WTC11 (cell line): ENCODE measurements at regions not wholly inside any gene's neighbourhood (a gene's known extent, or its start where the extent isn't known, plus 50 kb on each side); places are given as distances from the start of the nearest gene placed in this dataset.

ENCODE experiments used
- ATAC-seq: fragments of 200-7000 bp; cut with Tn5 transposase; 2 replicates; pipeline ENCODE4 v1.10.0; 2021; ENCODE audit warnings: mild to moderate bottlenecking, moderate library complexity
- CTCF ChIA-PET: fragments of 300-600 bp; sonication (Branson Sonifier 250); formaldehyde crosslinking; loops from one replicate; lab custom pipeline; 2021; ENCODE audit warnings: antibody characterized with exemption; lab: Charles Lee
- POLR2A ChIA-PET: fragments of 350-600 bp; sonication (Branson Sonifier 250); formaldehyde crosslinking; loops from one replicate; lab custom pipeline; 2021; ENCODE audit warnings: antibody characterized with exemption; lab: Charles Lee
- DNase-seq: peaks from one replicate; pipeline ENCODE4 v3.0.0; 2021; ENCODE audit warnings: low spot score
- H3K27ac Mint-ChIP-seq: 2 replicates; pipeline ENCODE4 v1.8.0; 2021; ENCODE audit warnings: mixed read lengths
- H3K27me3 Mint-ChIP-seq: 2 replicates; pipeline ENCODE4 v1.8.0; 2021; ENCODE audit warnings: low read depth, mild to moderate bottlenecking, moderate library complexity, mixed read lengths
- H3K36me3 Mint-ChIP-seq: 2 replicates; pipeline ENCODE4 v1.8.0; 2021; ENCODE audit warnings: mixed read lengths
- H3K4me1 Mint-ChIP-seq: 2 replicates; pipeline ENCODE4 v1.8.0; 2022; ENCODE audit warnings: mixed read lengths
- H3K4me3 Mint-ChIP-seq: 2 replicates; pipeline ENCODE4 v1.8.0; 2021; ENCODE audit warnings: mild to moderate bottlenecking, moderate library complexity, mixed read lengths
- H3K9me3 Mint-ChIP-seq: 2 replicates; pipeline ENCODE4 v1.8.0; 2021; ENCODE audit warnings: mixed read lengths
- CREM ChIP-seq: sonication (generic); formaldehyde crosslinking; IDR thresholded peaks from 2 replicates; pipeline ENCODE4 v1.8.1; 2022; ENCODE audit warnings: mild to moderate bottlenecking, missing genetic modification reagents, moderate library complexity
- FOXK1 ChIP-seq: sonication (generic); formaldehyde crosslinking; IDR thresholded peaks from 2 replicates; pipeline ENCODE4 v1.8.0; 2022; ENCODE audit warnings: mild to moderate bottlenecking, moderate library complexity, missing genetic modification reagents
- FOXP1 ChIP-seq: sonication (generic); formaldehyde crosslinking; IDR thresholded peaks from 2 replicates; pipeline ENCODE4 v1.8.0; 2022; ENCODE audit warnings: missing genetic modification reagents, mild to moderate bottlenecking, moderate library complexity, borderline replicate concordance
- GABPB1 ChIP-seq: sonication (generic); formaldehyde crosslinking; IDR thresholded peaks from 2 replicates; pipeline ENCODE4 v1.8.1; 2023; ENCODE audit warnings: mild to moderate bottlenecking, missing genetic modification reagents
- MYBL2 ChIP-seq: sonication (generic); formaldehyde crosslinking; IDR thresholded peaks from 2 replicates; pipeline ENCODE4 v1.8.1; 2023; ENCODE audit warnings: mild to moderate bottlenecking, moderate library complexity, missing genetic modification reagents
- NFYB ChIP-seq: sonication (generic); formaldehyde crosslinking; conservative IDR thresholded peaks from 2 replicates; pipeline ENCODE4 v1.8.0; 2022; ENCODE audit warnings: low read depth, missing genetic modification reagents
- NR3C1 ChIP-seq: sonication (generic); formaldehyde crosslinking; conservative IDR thresholded peaks from 2 replicates; pipeline ENCODE4 v1.8.1; 2023; ENCODE audit warnings: low read depth, mild to moderate bottlenecking, missing genetic modification reagents
- SMAD4 ChIP-seq: sonication (generic); formaldehyde crosslinking; IDR thresholded peaks from 2 replicates; pipeline ENCODE4 v1.8.0; 2022; ENCODE audit warnings: mild to moderate bottlenecking, missing genetic modification reagents
- SOX15 ChIP-seq: fragments of 250-450 bp; sonication (Bioruptor Pico); IDR thresholded peaks from 2 replicates; pipeline ENCODE4 v1.9.0; 2021; ENCODE audit warnings: mild to moderate bottlenecking
- ZNF263 ChIP-seq: sonication (generic); formaldehyde crosslinking; IDR thresholded peaks from 2 replicates; pipeline ENCODE4 v1.8.1; 2022; ENCODE audit warnings: low read depth, mild to moderate bottlenecking, moderate library complexity, missing genetic modification reagents
- ZNF396 ChIP-seq: fragments of 250-450 bp; sonication (Bioruptor Pico); IDR thresholded peaks from 2 replicates; pipeline ENCODE4 v1.8.0; 2021; ENCODE audit warnings: mild to moderate bottlenecking, moderate library complexity, borderline replicate concordance
- TF ChIP-seq, protein P1 (sequence below): fragments of 250-450 bp; sonication (Bioruptor Pico); IDR thresholded peaks from 2 replicates; pipeline ENCODE4 v1.9.0; 2021; ENCODE audit warnings: mild to moderate bottlenecking
- TF ChIP-seq, protein P2 (sequence below): sonication (generic); formaldehyde crosslinking; IDR thresholded peaks from 2 replicates; pipeline ENCODE4 v1.8.0; 2022; ENCODE audit warnings: mild to moderate bottlenecking, missing genetic modification reagents
- TF ChIP-seq, protein P3 (sequence below): sonication (generic); formaldehyde crosslinking; IDR thresholded peaks from 2 replicates; pipeline ENCODE4 v1.8.1; 2022; ENCODE audit warnings: low read depth, mild to moderate bottlenecking, moderate library complexity, missing genetic modification reagents, borderline replicate concordance
- TF ChIP-seq, protein P4 (sequence below): sonication (generic); formaldehyde crosslinking; IDR thresholded peaks from 2 replicates; pipeline ENCODE4 v1.8.1; 2023; ENCODE audit warnings: mild to moderate bottlenecking, missing genetic modification reagents
- TF ChIP-seq, protein P5 (sequence below): fragments of 250-450 bp; sonication (Bioruptor Pico); conservative IDR thresholded peaks from 2 replicates; pipeline ENCODE4 v1.9.0; 2021; ENCODE audit warnings: mild to moderate bottlenecking
- TF ChIP-seq, protein P6 (sequence below): fragments of 250-450 bp; sonication (Bioruptor Pico); IDR thresholded peaks from 2 replicates; pipeline ENCODE4 v1.9.0; 2021; ENCODE audit warnings: moderate library complexity, mild to moderate bottlenecking, inconsistent platforms, borderline replicate concordance
- TF ChIP-seq, protein P7 (sequence below): sonication (generic); formaldehyde crosslinking; IDR thresholded peaks from 2 replicates; pipeline ENCODE4 v1.8.1; 2022; ENCODE audit warnings: low read depth, missing genetic modification reagents, borderline replicate concordance
- TF ChIP-seq, protein P8 (sequence below): fragments of 250-450 bp; sonication (Bioruptor Pico); IDR thresholded peaks from 2 replicates; pipeline ENCODE4 v1.9.0; 2021; ENCODE audit warnings: mild to moderate bottlenecking, borderline replicate concordance

DNA sequence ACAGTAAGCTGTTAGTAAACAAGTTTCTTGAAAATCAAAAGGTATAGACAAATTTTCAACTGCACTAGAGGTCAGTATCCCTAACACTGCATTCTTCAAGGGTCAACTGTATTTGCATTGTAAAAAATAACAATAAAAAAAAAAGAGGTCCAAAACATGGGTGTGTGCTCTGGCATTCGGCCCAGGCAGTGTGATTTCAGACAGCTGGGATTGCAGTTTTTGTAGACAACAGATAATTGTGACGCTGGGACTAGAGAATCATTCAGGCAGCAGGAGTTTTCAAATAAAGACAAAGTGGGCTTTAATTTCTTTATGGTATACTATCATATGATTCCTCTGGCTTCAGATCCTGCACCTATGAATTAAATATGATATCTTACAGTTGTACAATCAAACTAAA, 543.2 kb upstream of the SEMA3D start:
- H3K4me1 Mint-ChIP-seq = no peaks in the 10 kb centered on the region
- no peak for ATAC-seq
- peaks cover 3% of the 10 kb centered on the region; the same call in 1 of the 2 replicates for H3K27me3 Mint-ChIP-seq
- ChIA-PET CTCF (no interaction called here), POLR2A (no interaction called here)
- no peak for DNase-seq
- H3K9me3 Mint-ChIP-seq = peaks cover 34% of the 10 kb centered on the region
- no peak for TF ChIP-seq GABPB1
- no peak for TF ChIP-seq SOX15 (CRISPR knock-in tag)
- no peak for TF ChIP-seq NR3C1 (CRISPR knock-in tag)
- no peak for TF ChIP-seq CREM (CRISPR knock-in tag)
- TF ChIP-seq, protein P1, sequence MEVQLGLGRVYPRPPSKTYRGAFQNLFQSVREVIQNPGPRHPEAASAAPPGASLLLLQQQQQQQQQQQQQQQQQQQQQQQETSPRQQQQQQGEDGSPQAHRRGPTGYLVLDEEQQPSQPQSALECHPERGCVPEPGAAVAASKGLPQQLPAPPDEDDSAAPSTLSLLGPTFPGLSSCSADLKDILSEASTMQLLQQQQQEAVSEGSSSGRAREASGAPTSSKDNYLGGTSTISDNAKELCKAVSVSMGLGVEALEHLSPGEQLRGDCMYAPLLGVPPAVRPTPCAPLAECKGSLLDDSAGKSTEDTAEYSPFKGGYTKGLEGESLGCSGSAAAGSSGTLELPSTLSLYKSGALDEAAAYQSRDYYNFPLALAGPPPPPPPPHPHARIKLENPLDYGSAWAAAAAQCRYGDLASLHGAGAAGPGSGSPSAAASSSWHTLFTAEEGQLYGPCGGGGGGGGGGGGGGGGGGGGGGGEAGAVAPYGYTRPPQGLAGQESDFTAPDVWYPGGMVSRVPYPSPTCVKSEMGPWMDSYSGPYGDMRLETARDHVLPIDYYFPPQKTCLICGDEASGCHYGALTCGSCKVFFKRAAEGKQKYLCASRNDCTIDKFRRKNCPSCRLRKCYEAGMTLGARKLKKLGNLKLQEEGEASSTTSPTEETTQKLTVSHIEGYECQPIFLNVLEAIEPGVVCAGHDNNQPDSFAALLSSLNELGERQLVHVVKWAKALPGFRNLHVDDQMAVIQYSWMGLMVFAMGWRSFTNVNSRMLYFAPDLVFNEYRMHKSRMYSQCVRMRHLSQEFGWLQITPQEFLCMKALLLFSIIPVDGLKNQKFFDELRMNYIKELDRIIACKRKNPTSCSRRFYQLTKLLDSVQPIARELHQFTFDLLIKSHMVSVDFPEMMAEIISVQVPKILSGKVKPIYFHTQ (CRISPR knock-in tag) = no peak
- TF ChIP-seq, protein P2, sequence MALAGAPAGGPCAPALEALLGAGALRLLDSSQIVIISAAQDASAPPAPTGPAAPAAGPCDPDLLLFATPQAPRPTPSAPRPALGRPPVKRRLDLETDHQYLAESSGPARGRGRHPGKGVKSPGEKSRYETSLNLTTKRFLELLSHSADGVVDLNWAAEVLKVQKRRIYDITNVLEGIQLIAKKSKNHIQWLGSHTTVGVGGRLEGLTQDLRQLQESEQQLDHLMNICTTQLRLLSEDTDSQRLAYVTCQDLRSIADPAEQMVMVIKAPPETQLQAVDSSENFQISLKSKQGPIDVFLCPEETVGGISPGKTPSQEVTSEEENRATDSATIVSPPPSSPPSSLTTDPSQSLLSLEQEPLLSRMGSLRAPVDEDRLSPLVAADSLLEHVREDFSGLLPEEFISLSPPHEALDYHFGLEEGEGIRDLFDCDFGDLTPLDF (CRISPR knock-in tag) = no peak
- no peak for TF ChIP-seq FOXP1 (CRISPR knock-in tag)
- no peak for TF ChIP-seq MYBL2 (CRISPR knock-in tag)
- no peak overlapping the region for H3K27ac Mint-ChIP-seq
- peaks cover 13% of the 10 kb centered on the region for H3K36me3 Mint-ChIP-seq
- no peak overlapping the region for H3K4me3 Mint-ChIP-seq

DNA sequence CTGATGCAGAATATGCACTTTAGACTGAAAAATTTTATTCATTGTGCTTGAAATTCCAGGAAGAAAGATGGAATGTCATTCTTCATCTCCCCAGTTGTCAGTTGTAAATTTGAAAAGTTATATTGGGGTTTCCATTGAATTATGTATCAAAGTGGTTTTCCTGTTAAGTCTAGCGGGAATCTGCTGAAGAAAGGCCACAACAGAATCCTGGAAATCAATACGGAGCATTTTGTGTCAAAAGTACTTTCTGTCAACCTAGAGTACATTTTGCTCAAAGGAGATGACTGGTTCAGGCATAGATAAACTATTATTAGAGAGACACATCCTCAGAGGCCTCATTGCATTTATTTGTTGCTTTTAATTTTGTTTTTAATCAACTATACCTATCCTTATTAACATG, 538.2 kb upstream of the SEMA3D start:
- DNase-seq (no peak), ATAC-seq (no peak)
- POLR2A ChIA-PET = no interaction called here
- CTCF ChIA-PET = no interaction called here
- H3K27me3 Mint-ChIP-seq = no peaks in the 10 kb centered on the region
- 0 out of 2 replicates have a peak, but pooled peaks cover 3% of the 10 kb centered on the region for H3K4me1 Mint-ChIP-seq
- H3K36me3 Mint-ChIP-seq = no peaks in the 10 kb centered on the region
- no peak overlapping the region for H3K4me3 Mint-ChIP-seq
- H3K27ac Mint-ChIP-seq = no peak overlapping the region
- H3K9me3 Mint-ChIP-seq = 0 out of 2 replicates have a peak, but pooled peaks cover 6% of the 10 kb centered on the region
- TF ChIP-seq ZNF263 (CRISPR knock-in tag) = no peak
- TF ChIP-seq, protein P3, sequence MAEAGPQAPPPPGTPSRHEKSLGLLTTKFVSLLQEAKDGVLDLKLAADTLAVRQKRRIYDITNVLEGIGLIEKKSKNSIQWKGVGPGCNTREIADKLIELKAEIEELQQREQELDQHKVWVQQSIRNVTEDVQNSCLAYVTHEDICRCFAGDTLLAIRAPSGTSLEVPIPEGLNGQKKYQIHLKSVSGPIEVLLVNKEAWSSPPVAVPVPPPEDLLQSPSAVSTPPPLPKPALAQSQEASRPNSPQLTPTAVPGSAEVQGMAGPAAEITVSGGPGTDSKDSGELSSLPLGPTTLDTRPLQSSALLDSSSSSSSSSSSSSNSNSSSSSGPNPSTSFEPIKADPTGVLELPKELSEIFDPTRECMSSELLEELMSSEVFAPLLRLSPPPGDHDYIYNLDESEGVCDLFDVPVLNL (CRISPR knock-in tag) = no peak
- TF ChIP-seq, protein P4, sequence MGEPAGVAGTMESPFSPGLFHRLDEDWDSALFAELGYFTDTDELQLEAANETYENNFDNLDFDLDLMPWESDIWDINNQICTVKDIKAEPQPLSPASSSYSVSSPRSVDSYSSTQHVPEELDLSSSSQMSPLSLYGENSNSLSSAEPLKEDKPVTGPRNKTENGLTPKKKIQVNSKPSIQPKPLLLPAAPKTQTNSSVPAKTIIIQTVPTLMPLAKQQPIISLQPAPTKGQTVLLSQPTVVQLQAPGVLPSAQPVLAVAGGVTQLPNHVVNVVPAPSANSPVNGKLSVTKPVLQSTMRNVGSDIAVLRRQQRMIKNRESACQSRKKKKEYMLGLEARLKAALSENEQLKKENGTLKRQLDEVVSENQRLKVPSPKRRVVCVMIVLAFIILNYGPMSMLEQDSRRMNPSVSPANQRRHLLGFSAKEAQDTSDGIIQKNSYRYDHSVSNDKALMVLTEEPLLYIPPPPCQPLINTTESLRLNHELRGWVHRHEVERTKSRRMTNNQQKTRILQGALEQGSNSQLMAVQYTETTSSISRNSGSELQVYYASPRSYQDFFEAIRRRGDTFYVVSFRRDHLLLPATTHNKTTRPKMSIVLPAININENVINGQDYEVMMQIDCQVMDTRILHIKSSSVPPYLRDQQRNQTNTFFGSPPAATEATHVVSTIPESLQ (CRISPR knock-in tag) = no peak
- TF ChIP-seq, protein P5, sequence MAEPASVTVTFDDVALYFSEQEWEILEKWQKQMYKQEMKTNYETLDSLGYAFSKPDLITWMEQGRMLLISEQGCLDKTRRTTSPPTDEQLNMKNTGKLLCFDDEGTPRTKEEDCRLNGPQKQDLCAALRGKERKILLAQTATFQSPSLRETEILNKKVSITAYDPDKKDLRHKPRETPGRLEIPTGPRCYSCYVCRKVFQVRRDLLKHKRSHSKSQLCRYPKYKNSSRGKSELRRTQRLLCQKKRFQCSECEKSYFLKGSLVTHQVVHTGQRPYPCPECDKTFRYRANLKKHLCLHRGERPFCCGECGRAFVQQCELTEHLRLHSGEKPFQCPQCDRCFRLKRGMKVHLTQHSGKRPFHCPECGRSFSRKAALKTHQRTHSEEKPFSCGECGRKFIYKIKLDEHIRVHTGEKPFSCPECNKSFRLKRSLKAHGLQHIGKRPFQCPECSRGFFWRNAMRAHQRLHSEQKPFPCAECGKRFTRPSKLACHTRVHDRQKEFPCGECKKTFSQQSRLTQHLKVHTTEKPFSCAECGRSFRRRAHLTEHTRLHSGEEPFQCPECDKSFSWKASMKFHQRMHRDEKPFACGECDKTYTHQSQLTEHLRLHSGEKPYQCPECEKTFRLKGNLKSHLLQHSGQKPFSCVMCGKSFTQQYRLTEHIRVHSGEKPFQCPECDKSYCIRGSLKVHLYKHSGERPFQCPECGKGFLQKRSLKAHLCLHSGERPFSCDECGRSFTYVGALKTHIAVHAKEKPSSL = no peak
- TF ChIP-seq ZNF396 (CRISPR knock-in tag) = no peak
- TF ChIP-seq, protein P6, sequence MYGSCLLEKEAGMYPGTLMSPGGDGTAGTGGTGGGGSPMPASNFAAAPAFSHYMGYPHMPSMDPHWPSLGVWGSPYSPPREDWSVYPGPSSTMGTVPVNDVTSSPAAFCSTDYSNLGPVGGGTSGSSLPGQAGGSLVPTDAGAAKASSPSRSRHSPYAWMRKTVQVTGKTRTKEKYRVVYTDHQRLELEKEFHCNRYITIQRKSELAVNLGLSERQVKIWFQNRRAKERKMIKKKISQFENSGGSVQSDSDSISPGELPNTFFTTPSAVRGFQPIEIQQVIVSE = no peak
- TF ChIP-seq NFYB (CRISPR knock-in tag) = no peak
- no peak for TF ChIP-seq SMAD4
- TF ChIP-seq FOXK1 (CRISPR knock-in tag) = no peak
- TF ChIP-seq, protein P7, sequence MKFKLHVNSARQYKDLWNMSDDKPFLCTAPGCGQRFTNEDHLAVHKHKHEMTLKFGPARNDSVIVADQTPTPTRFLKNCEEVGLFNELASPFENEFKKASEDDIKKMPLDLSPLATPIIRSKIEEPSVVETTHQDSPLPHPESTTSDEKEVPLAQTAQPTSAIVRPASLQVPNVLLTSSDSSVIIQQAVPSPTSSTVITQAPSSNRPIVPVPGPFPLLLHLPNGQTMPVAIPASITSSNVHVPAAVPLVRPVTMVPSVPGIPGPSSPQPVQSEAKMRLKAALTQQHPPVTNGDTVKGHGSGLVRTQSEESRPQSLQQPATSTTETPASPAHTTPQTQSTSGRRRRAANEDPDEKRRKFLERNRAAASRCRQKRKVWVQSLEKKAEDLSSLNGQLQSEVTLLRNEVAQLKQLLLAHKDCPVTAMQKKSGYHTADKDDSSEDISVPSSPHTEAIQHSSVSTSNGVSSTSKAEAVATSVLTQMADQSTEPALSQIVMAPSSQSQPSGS (CRISPR knock-in tag) = no peak
- TF ChIP-seq, protein P8, sequence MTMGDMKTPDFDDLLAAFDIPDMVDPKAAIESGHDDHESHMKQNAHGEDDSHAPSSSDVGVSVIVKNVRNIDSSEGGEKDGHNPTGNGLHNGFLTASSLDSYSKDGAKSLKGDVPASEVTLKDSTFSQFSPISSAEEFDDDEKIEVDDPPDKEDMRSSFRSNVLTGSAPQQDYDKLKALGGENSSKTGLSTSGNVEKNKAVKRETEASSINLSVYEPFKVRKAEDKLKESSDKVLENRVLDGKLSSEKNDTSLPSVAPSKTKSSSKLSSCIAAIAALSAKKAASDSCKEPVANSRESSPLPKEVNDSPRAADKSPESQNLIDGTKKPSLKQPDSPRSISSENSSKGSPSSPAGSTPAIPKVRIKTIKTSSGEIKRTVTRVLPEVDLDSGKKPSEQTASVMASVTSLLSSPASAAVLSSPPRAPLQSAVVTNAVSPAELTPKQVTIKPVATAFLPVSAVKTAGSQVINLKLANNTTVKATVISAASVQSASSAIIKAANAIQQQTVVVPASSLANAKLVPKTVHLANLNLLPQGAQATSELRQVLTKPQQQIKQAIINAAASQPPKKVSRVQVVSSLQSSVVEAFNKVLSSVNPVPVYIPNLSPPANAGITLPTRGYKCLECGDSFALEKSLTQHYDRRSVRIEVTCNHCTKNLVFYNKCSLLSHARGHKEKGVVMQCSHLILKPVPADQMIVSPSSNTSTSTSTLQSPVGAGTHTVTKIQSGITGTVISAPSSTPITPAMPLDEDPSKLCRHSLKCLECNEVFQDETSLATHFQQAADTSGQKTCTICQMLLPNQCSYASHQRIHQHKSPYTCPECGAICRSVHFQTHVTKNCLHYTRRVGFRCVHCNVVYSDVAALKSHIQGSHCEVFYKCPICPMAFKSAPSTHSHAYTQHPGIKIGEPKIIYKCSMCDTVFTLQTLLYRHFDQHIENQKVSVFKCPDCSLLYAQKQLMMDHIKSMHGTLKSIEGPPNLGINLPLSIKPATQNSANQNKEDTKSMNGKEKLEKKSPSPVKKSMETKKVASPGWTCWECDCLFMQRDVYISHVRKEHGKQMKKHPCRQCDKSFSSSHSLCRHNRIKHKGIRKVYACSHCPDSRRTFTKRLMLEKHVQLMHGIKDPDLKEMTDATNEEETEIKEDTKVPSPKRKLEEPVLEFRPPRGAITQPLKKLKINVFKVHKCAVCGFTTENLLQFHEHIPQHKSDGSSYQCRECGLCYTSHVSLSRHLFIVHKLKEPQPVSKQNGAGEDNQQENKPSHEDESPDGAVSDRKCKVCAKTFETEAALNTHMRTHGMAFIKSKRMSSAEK (CRISPR knock-in tag) = no peak
